Trophoblast cell (in vitro differentiated cells and primary cell): ENCODE measurements at regions not wholly inside any gene's neighbourhood (a gene's known extent, or its start where the extent isn't known, plus 50 kb on each side); places are given as distances from the start of the nearest gene placed in this dataset.
"Not testable (repeated sequence)": the region's sequence is repeated elsewhere in the genome, so short reads cannot be mapped to it uniquely, and the experiment has no call there.

Source experiments
- DNase-seq, 2 donors: peaks; one replicate each; pipeline ENCODE4 v3.0.0-alpha.2; 2016
- H2AFZ ChIP-seq: 2 replicates; pipeline ENCODE4 v1.6.1; 2013; ENCODE audit warnings: low read length, moderate library complexity, mild to moderate bottlenecking; ENCODE audit not compliant: insufficient read depth, poor library complexity
- H2AK5ac ChIP-seq: 2 replicates; pipeline ENCODE4 v1.6.1; 2013; ENCODE audit warnings: mild to moderate bottlenecking, low read length
- H2BK120ac ChIP-seq: 2 replicates; pipeline ENCODE4 v1.6.1; 2013; ENCODE audit warnings: low read length, mild to moderate bottlenecking, moderate library complexity; ENCODE audit not compliant: insufficient read depth, poor library complexity
- H2BK12ac ChIP-seq: 2 replicates; pipeline ENCODE4 v1.6.1; 2013; ENCODE audit warnings: mild to moderate bottlenecking, low read length, moderate library complexity
- H2BK5ac ChIP-seq: 2 replicates; pipeline ENCODE4 v1.6.1; 2013; ENCODE audit warnings: low read length, low read depth, moderate library complexity, mild to moderate bottlenecking; ENCODE audit not compliant: poor library complexity
- H3K14ac ChIP-seq: 2 replicates; pipeline ENCODE4 v1.6.1; 2013; ENCODE audit warnings: mild to moderate bottlenecking, low read length
- H3K18ac ChIP-seq: 2 replicates; pipeline ENCODE4 v1.6.1; 2013; ENCODE audit warnings: mild to moderate bottlenecking, low read length
- H3K23ac ChIP-seq: 2 replicates; pipeline ENCODE4 v1.6.1; 2013; ENCODE audit warnings: low read length
- H3K27ac ChIP-seq: 2 replicates; pipeline ENCODE4 v1.5.1; 2013; ENCODE audit warnings: low read depth, mild to moderate bottlenecking, inconsistent platforms, low read length, moderate library complexity
- H3K27me3 ChIP-seq: 2 replicates; pipeline ENCODE4 v1.6.1; 2013; ENCODE audit warnings: inconsistent platforms, mild to moderate bottlenecking, low read length, moderate library complexity; ENCODE audit not compliant: insufficient read depth
- H3K36me3 ChIP-seq, 2 experiments: 1 replicate in 1 of 2; 2 replicates in 1 of 2; pipeline ENCODE4 v1.6.1; 2013; ENCODE audit warnings: low read length in 2 of 2, mild to moderate bottlenecking in 2 of 2, moderate library complexity in 1 of 2; ENCODE audit not compliant: insufficient read depth in 2 of 2, control insufficient read depth in 1 of 2
- H3K4ac ChIP-seq: 2 replicates; pipeline ENCODE4 v1.6.1; 2013; ENCODE audit warnings: low read depth, mild to moderate bottlenecking, low read length, moderate library complexity
- H3K4me1 ChIP-seq, 2 experiments: 1 replicate in 1 of 2; 2 replicates in 1 of 2; pipeline ENCODE4 v1.6.1; 2013; ENCODE audit warnings: low read length in 2 of 2, mild to moderate bottlenecking in 2 of 2, moderate library complexity in 1 of 2; ENCODE audit not compliant: insufficient read depth in 2 of 2, control insufficient read depth in 1 of 2
- H3K4me2 ChIP-seq: 2 replicates; pipeline ENCODE4 v1.6.1; 2013; ENCODE audit warnings: inconsistent platforms, mild to moderate bottlenecking, low read length, moderate library complexity
- H3K4me3 ChIP-seq: 2 replicates; pipeline ENCODE4 v1.5.1; 2013; ENCODE audit warnings: mild to moderate bottlenecking, low read depth, low read length, inconsistent platforms
- H3K79me1 ChIP-seq: one replicate; pipeline ENCODE4 v1.6.1; 2013; ENCODE audit warnings: low read length
- H3K79me2 ChIP-seq: 2 replicates; pipeline ENCODE4 v1.6.1; 2013; ENCODE audit warnings: low read length, mild to moderate bottlenecking; ENCODE audit not compliant: control insufficient read depth, insufficient read depth, poor library complexity
- H3K9ac ChIP-seq: 2 replicates; pipeline ENCODE4 v1.6.1; 2013; ENCODE audit warnings: mild to moderate bottlenecking, low read length
- H3K9me3 ChIP-seq: 2 replicates; pipeline ENCODE4 v1.6.1; 2013; ENCODE audit warnings: low read depth, mild to moderate bottlenecking, control low read depth, inconsistent platforms, low read length; ENCODE audit not compliant: insufficient read depth
- H4K12ac ChIP-seq: 2 replicates; pipeline ENCODE4 v1.6.1; 2013; ENCODE audit warnings: low read depth, mild to moderate bottlenecking, low read length, moderate library complexity
- H4K8ac ChIP-seq: 2 replicates; pipeline ENCODE4 v1.6.1; 2013; ENCODE audit warnings: low read depth, mild to moderate bottlenecking, low read length, moderate library complexity
- H4K91ac ChIP-seq: one replicate; pipeline ENCODE4 v1.6.1; 2013; ENCODE audit warnings: low read depth, mild to moderate bottlenecking, low read length, moderate library complexity
- WGBS: extraction: QIAGEN DNeasy Blood & Tissue Kit; methylation state at CpG from one replicate; pipeline ENCODE4 v1.1.7; 2013; ENCODE audit warnings: missing lambda C conversion rate; ENCODE audit not compliant: insufficient read length, insufficient coverage; ENCODE audit errors: extremely low coverage; 5-methylcytosine and 5-hydroxymethylcytosine counted together

- not testable (repeated sequence) for H3K79me2 ChIP-seq, H4K8ac ChIP-seq, H3K14ac ChIP-seq, DNase-seq, H3K18ac ChIP-seq, H2AK5ac ChIP-seq, H4K91ac ChIP-seq, H2BK12ac ChIP-seq, H3K4ac ChIP-seq, H2BK120ac ChIP-seq, H3K27me3 ChIP-seq, H2AFZ ChIP-seq, H3K36me3 ChIP-seq, H3K4me2 ChIP-seq, H3K79me1 ChIP-seq, H3K27ac ChIP-seq, H3K23ac ChIP-seq, H2BK5ac ChIP-seq, H3K4me1 ChIP-seq, H3K4me3 ChIP-seq, H4K12ac ChIP-seq, H3K9ac ChIP-seq
- WGBS = no CpG with 5 or more reads among the region's 2 CpGs
- peaks cover 32% of the 10 kb centered on the region for H3K9me3 ChIP-seq
These were observed 1488.8 kb upstream of the TPTE start for GRCh38 chr21:9032547-9032946.

- DNase-seq, H4K8ac ChIP-seq, H3K18ac ChIP-seq, H3K27me3 ChIP-seq, H4K91ac ChIP-seq, H2BK12ac ChIP-seq, H2BK5ac ChIP-seq, H2AK5ac ChIP-seq, H3K23ac ChIP-seq, H2BK120ac ChIP-seq, H3K14ac ChIP-seq, H3K4ac ChIP-seq, H2AFZ ChIP-seq, H4K12ac ChIP-seq, H3K9ac ChIP-seq, H3K27ac ChIP-seq, H3K4me2 ChIP-seq, H3K79me2 ChIP-seq, H3K79me1 ChIP-seq, H3K4me1 ChIP-seq, H3K36me3 ChIP-seq, H3K4me3 ChIP-seq: not testable (repeated sequence)
- H3K9me3 ChIP-seq = peaks cover 34% of the 10 kb centered on the region
- WGBS = no CpG with 5 or more reads among the region's 8 CpGs
These were observed 1488.1 kb upstream of the TPTE start for GRCh38 chr21:9033295-9033694.

GRCh38 chr21:9034491-9035200 is 1486.7 kb upstream of the TPTE start:
- peaks cover 30% of the 10 kb centered on the region for H3K9me3 ChIP-seq
- H4K12ac ChIP-seq, H3K23ac ChIP-seq, H3K27me3 ChIP-seq, H3K36me3 ChIP-seq, H2BK120ac ChIP-seq, H3K18ac ChIP-seq, H3K79me2 ChIP-seq, H3K4me2 ChIP-seq, H3K14ac ChIP-seq, H3K9ac ChIP-seq, H3K79me1 ChIP-seq, H3K4me3 ChIP-seq, H4K91ac ChIP-seq, H3K4me1 ChIP-seq, H4K8ac ChIP-seq, H2BK12ac ChIP-seq, H2AK5ac ChIP-seq, H2BK5ac ChIP-seq, H3K27ac ChIP-seq, DNase-seq, H3K4ac ChIP-seq, H2AFZ ChIP-seq: not testable (repeated sequence)
- WGBS = no CpG with 5 or more reads among the region's 8 CpGs

- not testable (repeated sequence) for H4K8ac ChIP-seq, H2BK120ac ChIP-seq, H2AK5ac ChIP-seq, H3K27ac ChIP-seq, H4K91ac ChIP-seq, H3K9ac ChIP-seq, H3K23ac ChIP-seq, H3K18ac ChIP-seq, H3K27me3 ChIP-seq, H2BK5ac ChIP-seq, H3K4me3 ChIP-seq, H2BK12ac ChIP-seq, H2AFZ ChIP-seq, DNase-seq, H3K79me1 ChIP-seq, H3K36me3 ChIP-seq, H3K14ac ChIP-seq, H3K4ac ChIP-seq, H3K4me1 ChIP-seq, H4K12ac ChIP-seq, H3K4me2 ChIP-seq, H3K79me2 ChIP-seq
- H3K9me3 ChIP-seq = peaks cover 35% of the 10 kb centered on the region
- no CpG with 5 or more reads among the region's 1 CpG for WGBS
These were observed 1486.2 kb upstream of the TPTE start for GRCh38 chr21:9035225-9035624.
